GM13977 (cell line): ENCODE measurements at regions not wholly inside any gene's neighbourhood (a gene's known extent, or its start where the extent isn't known, plus 50 kb on each side); places are given as distances from the start of the nearest gene placed in this dataset.

Experiments
- DNase-seq: peaks from one replicate; pipeline ENCODE4 v3.0.0; 2012; ENCODE audit warnings: low spot score
- CTCF ChIP-seq: IDR thresholded peaks from 2 replicates; pipeline ENCODE4 v1.5.1; 2012; ENCODE audit warnings: mild to moderate bottlenecking, control low read depth; ENCODE audit not compliant: insufficient read depth; ENCODE audit errors: extremely low read depth, missing control alignments
- in situ Hi-C: fragments of 300-500 bp; cut with MboI; formaldehyde crosslinking; loops from one replicate; pipeline ENCODE4 v1.12.0; 2022; ENCODE audit warnings: low sequenced_read_pairs, low pct_unique_long_range_greater_than_20kb, mixed read lengths, inconsistent platforms; ENCODE audit not compliant: unreplicated experiment

- in situ Hi-C loops: no loop called here
- DNase-seq: no peak
- no peak for TF ChIP-seq CTCF
Observed at GRCh38 chr15:47951781-47952180, 169.0 kb upstream of the SLC24A5 start.

GRCh38 chr15:47954196-47954595 lies 166.6 kb upstream of the SLC24A5 start:
- in situ Hi-C loops: no loop called here
- no peak for TF ChIP-seq CTCF
- DNase-seq: no peak

- in situ Hi-C loops: no loop called here
- DNase-seq: no peak
- no peak for TF ChIP-seq CTCF
Observed at GRCh38 chr15:47955021-47955420, 165.8 kb upstream of the SLC24A5 start.

GRCh38 chr15:47959617-47960413 lies 161.0 kb upstream of the SLC24A5 start:
- TF ChIP-seq CTCF: no peak
- in situ Hi-C loops: no loop called here
- no peak for DNase-seq

- TF ChIP-seq CTCF: peak; percentile 35
- DNase-seq: peak; percentile 44
- in situ Hi-C loops: no loop called here
Observed at GRCh38 chr15:47961401-47962090, 159.2 kb upstream of the SLC24A5 start.

- in situ Hi-C loops: no loop called here
- no peak for DNase-seq
- no peak for TF ChIP-seq CTCF
Observed at GRCh38 chr15:47963265-47963664, 157.5 kb upstream of the SLC24A5 start.
